ENCODE measurements at regions not wholly inside any gene's neighbourhood (a gene's known extent, or its start where the extent isn't known, plus 50 kb on each side); places are given as distances from the start of the nearest gene placed in this dataset.

DNA sequence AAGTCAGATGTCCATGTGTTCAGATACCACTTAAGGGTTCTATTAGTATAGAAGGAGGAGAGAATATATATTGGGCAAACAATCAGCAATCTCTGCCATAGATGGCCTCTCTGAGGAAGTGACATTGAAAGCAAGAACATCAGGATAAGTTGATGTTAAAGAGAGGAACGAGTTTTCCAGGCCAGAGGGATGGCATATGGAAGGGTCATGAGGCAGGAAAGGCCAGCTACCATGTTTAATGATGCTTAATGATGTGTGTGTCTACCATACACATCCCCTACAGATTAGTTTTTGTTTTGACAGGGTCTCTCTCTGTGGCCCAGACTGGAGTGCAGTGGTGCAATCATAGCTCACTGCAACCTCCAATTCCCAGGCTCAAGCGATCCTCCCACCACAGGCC lies 63.0 kb downstream of the PTTG1 start:
- Histone ChIP-seq H3K9me3 (ENCODE audit: control insufficient read depth in 4 of 4, low read length in 3 of 4) (no peaks in the 10 kb centered on the region), H3K27ac (ENCODE audit: low read depth in 1 of 2, low read length in 2 of 2) (no peak overlapping the region), H3K9ac (ENCODE audit: low read depth in 1 of 2, low read length in 2 of 2) (no peak overlapping the region), H3K4me1 (ENCODE audit: control insufficient read depth in 4 of 4, insufficient read depth in 4 of 4, low read length in 3 of 4) (no peaks in the 10 kb centered on the region), H3K36me3 (ENCODE audit: control insufficient read depth in 4 of 4, insufficient read depth in 3 of 4, low read depth in 1 of 4, low read length in 3 of 4) (no peaks in the 10 kb centered on the region), H3K27me3 (ENCODE audit: control insufficient read depth in 4 of 4, insufficient read depth in 4 of 4, low read length in 3 of 4) (no peaks in the 10 kb centered on the region), H3K4me3 (ENCODE audit: low read depth in 1 of 3, low read length in 3 of 3) (no peak overlapping the region)
- WGBS, result 94% methylated on average over 2 of the region's 2 CpGs
- DNase-seq (ENCODE audit: low spot score), result no peak
- TF ChIP-seq JUND (IDR thresholded peaks at IDR 0.05), result no peak
- TF ChIP-seq, protein P1, sequence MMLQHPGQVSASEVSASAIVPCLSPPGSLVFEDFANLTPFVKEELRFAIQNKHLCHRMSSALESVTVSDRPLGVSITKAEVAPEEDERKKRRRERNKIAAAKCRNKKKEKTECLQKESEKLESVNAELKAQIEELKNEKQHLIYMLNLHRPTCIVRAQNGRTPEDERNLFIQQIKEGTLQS (IDR thresholded peaks at IDR 0.05), result no peak
- TF ChIP-seq, protein P2, sequence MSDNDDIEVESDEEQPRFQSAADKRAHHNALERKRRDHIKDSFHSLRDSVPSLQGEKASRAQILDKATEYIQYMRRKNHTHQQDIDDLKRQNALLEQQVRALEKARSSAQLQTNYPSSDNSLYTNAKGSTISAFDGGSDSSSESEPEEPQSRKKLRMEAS (IDR thresholded peaks at IDR 0.05), result no peak
- no peak for TF ChIP-seq TAF1 (conservative IDR thresholded peaks at IDR 0.05)
- TF ChIP-seq, protein P3, sequence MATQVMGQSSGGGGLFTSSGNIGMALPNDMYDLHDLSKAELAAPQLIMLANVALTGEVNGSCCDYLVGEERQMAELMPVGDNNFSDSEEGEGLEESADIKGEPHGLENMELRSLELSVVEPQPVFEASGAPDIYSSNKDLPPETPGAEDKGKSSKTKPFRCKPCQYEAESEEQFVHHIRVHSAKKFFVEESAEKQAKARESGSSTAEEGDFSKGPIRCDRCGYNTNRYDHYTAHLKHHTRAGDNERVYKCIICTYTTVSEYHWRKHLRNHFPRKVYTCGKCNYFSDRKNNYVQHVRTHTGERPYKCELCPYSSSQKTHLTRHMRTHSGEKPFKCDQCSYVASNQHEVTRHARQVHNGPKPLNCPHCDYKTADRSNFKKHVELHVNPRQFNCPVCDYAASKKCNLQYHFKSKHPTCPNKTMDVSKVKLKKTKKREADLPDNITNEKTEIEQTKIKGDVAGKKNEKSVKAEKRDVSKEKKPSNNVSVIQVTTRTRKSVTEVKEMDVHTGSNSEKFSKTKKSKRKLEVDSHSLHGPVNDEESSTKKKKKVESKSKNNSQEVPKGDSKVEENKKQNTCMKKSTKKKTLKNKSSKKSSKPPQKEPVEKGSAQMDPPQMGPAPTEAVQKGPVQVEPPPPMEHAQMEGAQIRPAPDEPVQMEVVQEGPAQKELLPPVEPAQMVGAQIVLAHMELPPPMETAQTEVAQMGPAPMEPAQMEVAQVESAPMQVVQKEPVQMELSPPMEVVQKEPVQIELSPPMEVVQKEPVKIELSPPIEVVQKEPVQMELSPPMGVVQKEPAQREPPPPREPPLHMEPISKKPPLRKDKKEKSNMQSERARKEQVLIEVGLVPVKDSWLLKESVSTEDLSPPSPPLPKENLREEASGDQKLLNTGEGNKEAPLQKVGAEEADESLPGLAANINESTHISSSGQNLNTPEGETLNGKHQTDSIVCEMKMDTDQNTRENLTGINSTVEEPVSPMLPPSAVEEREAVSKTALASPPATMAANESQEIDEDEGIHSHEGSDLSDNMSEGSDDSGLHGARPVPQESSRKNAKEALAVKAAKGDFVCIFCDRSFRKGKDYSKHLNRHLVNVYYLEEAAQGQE (IDR thresholded peaks at IDR 0.05), result no peak
- TF ChIP-seq FOXA2 (IDR thresholded peaks at IDR 0.05), result no peak
- no peak for TF ChIP-seq HNF4G (IDR thresholded peaks at IDR 0.05)
- no peak for TF ChIP-seq RAD21 (IDR thresholded peaks at IDR 0.05)
- TF ChIP-seq, protein P4, sequence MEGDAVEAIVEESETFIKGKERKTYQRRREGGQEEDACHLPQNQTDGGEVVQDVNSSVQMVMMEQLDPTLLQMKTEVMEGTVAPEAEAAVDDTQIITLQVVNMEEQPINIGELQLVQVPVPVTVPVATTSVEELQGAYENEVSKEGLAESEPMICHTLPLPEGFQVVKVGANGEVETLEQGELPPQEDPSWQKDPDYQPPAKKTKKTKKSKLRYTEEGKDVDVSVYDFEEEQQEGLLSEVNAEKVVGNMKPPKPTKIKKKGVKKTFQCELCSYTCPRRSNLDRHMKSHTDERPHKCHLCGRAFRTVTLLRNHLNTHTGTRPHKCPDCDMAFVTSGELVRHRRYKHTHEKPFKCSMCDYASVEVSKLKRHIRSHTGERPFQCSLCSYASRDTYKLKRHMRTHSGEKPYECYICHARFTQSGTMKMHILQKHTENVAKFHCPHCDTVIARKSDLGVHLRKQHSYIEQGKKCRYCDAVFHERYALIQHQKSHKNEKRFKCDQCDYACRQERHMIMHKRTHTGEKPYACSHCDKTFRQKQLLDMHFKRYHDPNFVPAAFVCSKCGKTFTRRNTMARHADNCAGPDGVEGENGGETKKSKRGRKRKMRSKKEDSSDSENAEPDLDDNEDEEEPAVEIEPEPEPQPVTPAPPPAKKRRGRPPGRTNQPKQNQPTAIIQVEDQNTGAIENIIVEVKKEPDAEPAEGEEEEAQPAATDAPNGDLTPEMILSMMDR (IDR thresholded peaks at IDR 0.05; ENCODE audit: low read depth, low read length, missing input control), result no peak
- no peak for TF ChIP-seq HNF4A (conservative IDR thresholded peaks at IDR 0.05)
- no peak for TF ChIP-seq SP1 (IDR thresholded peaks at IDR 0.05)
- TF ChIP-seq EGR1 (IDR thresholded peaks at IDR 0.05; ENCODE audit: low read depth in 2 of 2), result no peak
- no peak for TF ChIP-seq FOXA1 (IDR thresholded peaks at IDR 0.05)
- TF ChIP-seq, protein P5, sequence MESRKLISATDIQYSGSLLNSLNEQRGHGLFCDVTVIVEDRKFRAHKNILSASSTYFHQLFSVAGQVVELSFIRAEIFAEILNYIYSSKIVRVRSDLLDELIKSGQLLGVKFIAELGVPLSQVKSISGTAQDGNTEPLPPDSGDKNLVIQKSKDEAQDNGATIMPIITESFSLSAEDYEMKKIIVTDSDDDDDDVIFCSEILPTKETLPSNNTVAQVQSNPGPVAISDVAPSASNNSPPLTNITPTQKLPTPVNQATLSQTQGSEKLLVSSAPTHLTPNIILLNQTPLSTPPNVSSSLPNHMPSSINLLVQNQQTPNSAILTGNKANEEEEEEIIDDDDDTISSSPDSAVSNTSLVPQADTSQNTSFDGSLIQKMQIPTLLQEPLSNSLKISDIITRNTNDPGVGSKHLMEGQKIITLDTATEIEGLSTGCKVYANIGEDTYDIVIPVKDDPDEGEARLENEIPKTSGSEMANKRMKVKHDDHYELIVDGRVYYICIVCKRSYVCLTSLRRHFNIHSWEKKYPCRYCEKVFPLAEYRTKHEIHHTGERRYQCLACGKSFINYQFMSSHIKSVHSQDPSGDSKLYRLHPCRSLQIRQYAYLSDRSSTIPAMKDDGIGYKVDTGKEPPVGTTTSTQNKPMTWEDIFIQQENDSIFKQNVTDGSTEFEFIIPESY (IDR thresholded peaks at IDR 0.05), result no peak
- TF ChIP-seq GABPA (IDR thresholded peaks at IDR 0.05 in 1 of 2, conservative IDR thresholded peaks at IDR 0.05 in 1 of 2), result no peak
- TF ChIP-seq YY1 (IDR thresholded peaks at IDR 0.05), result no peak
- no peak for TF ChIP-seq RXRA (IDR thresholded peaks at IDR 0.05)
- no peak for TF ChIP-seq NR2F2 (IDR thresholded peaks at IDR 0.05)
